ENCODE measurements at regions not wholly inside any gene's neighbourhood (a gene's known extent, or its start where the extent isn't known, plus 50 kb on each side); places are given as distances from the start of the nearest gene placed in this dataset.

- WGBS (ENCODE audit: low lambda C conversion rate) = 38% methylated on average over 1 of the region's 1 CpG
- POLR2A ChIA-PET = no interaction called here
- TF ChIP-seq EP300 (IDR thresholded peaks at IDR 0.05; ENCODE audit: borderline replicate concordance in 1 of 2, low read depth in 1 of 2, low read length in 1 of 2) = 0 out of 4 replicates have a peak, but pooled peaks of 1 of the 2 experiments have one; percentile 7
- TF ChIP-seq RXRA (IDR thresholded peaks at IDR 0.05; ENCODE audit: borderline replicate concordance, low read depth) = peak; percentile 33; the same call in 1 of the 2 replicates
- TF ChIP-seq, protein P1, sequence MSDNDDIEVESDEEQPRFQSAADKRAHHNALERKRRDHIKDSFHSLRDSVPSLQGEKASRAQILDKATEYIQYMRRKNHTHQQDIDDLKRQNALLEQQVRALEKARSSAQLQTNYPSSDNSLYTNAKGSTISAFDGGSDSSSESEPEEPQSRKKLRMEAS (IDR thresholded peaks at IDR 0.05; ENCODE audit: low read depth) = no peak
- TF ChIP-seq, protein P2, sequence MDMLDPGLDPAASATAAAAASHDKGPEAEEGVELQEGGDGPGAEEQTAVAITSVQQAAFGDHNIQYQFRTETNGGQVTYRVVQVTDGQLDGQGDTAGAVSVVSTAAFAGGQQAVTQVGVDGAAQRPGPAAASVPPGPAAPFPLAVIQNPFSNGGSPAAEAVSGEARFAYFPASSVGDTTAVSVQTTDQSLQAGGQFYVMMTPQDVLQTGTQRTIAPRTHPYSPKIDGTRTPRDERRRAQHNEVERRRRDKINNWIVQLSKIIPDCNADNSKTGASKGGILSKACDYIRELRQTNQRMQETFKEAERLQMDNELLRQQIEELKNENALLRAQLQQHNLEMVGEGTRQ (IDR thresholded peaks at IDR 0.05; ENCODE audit: borderline replicate concordance, low read depth, low read length) = no peak
- no peak overlapping the region for H2AFZ ChIP-seq (ENCODE audit: low read depth)
- CTCF ChIA-PET = interaction anchor here (0.7 kb wide), 1 partner anchor 409 kb away, joined by 3 read pairs; no protein-coding TSS in a partner anchor
- peak overlapping the region; percentile 32 to 58; a peak in 2 of 4 replicates for H3K27ac ChIP-seq (ENCODE audit: low read depth in 2 of 2, low read length in 1 of 2)
- H3K9me3 ChIP-seq = no peaks in the 10 kb centered on the region
- no peaks in the 10 kb centered on the region for H3K9me2 ChIP-seq
- H3K4me3 ChIP-seq (ENCODE audit: low read depth in 2 of 2, low read length in 1 of 2) = no peak overlapping the region
- H3K79me2 ChIP-seq (ENCODE audit: insufficient read depth) = no peaks in the 10 kb centered on the region
- H3K9ac ChIP-seq = no peak overlapping the region
- DNase-seq = no peak
- peak overlapping the region; percentile 35; the same call in 1 of the 2 replicates for H3K4me2 ChIP-seq
- H3K4me1 ChIP-seq (ENCODE audit: control insufficient read depth in 1 of 2, insufficient read depth in 2 of 2, low read depth in 1 of 2, low read length in 1 of 2) = peaks cover 0 to 2% of the 10 kb centered on the region in 2 experiments; a peak in 3 of 4 replicates
- H3F3A ChIP-seq (replicated peaks; ENCODE audit: insufficient read depth) = no peaks in the 10 kb centered on the region
- H3K27me3 ChIP-seq (ENCODE audit: insufficient read depth) = no peaks in the 10 kb centered on the region
- no peaks in the 10 kb centered on the region for H3K36me3 ChIP-seq (replicated peaks in 1 of 2; ENCODE audit: control insufficient read depth in 1 of 2, insufficient read depth in 2 of 2, low read length in 1 of 2)
- no peaks in the 10 kb centered on the region for H4K20me1 ChIP-seq (ENCODE audit: insufficient read depth)
Measured at GRCh38 chr14:51367600-51367931, 127.5 kb downstream of the TMX1 start.

- TF ChIP-seq MEF2A (IDR thresholded peaks at IDR 0.05; ENCODE audit: borderline replicate concordance, low read depth) = no peak
- TF ChIP-seq ZBTB33 (IDR thresholded peaks at IDR 0.05; ENCODE audit: borderline replicate concordance, low read depth) = no peak
- TF ChIP-seq, protein P3, sequence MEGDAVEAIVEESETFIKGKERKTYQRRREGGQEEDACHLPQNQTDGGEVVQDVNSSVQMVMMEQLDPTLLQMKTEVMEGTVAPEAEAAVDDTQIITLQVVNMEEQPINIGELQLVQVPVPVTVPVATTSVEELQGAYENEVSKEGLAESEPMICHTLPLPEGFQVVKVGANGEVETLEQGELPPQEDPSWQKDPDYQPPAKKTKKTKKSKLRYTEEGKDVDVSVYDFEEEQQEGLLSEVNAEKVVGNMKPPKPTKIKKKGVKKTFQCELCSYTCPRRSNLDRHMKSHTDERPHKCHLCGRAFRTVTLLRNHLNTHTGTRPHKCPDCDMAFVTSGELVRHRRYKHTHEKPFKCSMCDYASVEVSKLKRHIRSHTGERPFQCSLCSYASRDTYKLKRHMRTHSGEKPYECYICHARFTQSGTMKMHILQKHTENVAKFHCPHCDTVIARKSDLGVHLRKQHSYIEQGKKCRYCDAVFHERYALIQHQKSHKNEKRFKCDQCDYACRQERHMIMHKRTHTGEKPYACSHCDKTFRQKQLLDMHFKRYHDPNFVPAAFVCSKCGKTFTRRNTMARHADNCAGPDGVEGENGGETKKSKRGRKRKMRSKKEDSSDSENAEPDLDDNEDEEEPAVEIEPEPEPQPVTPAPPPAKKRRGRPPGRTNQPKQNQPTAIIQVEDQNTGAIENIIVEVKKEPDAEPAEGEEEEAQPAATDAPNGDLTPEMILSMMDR (IDR thresholded peaks at IDR 0.05) = no peak
- TF ChIP-seq TEAD4 (IDR thresholded peaks at IDR 0.05; ENCODE audit: borderline replicate concordance, insufficient read depth) = no peak
- TF ChIP-seq, protein P4, sequence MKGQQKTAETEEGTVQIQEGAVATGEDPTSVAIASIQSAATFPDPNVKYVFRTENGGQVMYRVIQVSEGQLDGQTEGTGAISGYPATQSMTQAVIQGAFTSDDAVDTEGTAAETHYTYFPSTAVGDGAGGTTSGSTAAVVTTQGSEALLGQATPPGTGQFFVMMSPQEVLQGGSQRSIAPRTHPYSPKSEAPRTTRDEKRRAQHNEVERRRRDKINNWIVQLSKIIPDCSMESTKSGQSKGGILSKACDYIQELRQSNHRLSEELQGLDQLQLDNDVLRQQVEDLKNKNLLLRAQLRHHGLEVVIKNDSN (IDR thresholded peaks at IDR 0.05; ENCODE audit: borderline replicate concordance, low read depth) = no peak
- TF ChIP-seq FOXM1 (IDR thresholded peaks at IDR 0.05; ENCODE audit: low read depth) = no peak
- 81% methylated on average over 6 of the region's 6 CpGs for WGBS (ENCODE audit: low lambda C conversion rate)
- Histone ChIP-seq H3K9me3 (no peaks in the 10 kb centered on the region), H3K4me3 (ENCODE audit: low read depth in 2 of 2, low read length in 1 of 2) (no peak overlapping the region), H3K27ac (ENCODE audit: low read depth in 2 of 2, low read length in 1 of 2) (peak overlapping the region in 1 of 2 experiments; percentile 32; a peak in 1 of 4 replicates), H3K4me1 (ENCODE audit: control insufficient read depth in 1 of 2, insufficient read depth in 2 of 2, low read depth in 1 of 2, low read length in 1 of 2) (peaks cover 0 to 2% of the 10 kb centered on the region in 2 experiments; a peak in 3 of 4 replicates), H3K36me3 (replicated peaks in 1 of 2; ENCODE audit: control insufficient read depth in 1 of 2, insufficient read depth in 2 of 2, low read length in 1 of 2) (no peaks in the 10 kb centered on the region), H3K79me2 (ENCODE audit: insufficient read depth) (no peaks in the 10 kb centered on the region), H3K9me2 (no peaks in the 10 kb centered on the region), H3K27me3 (ENCODE audit: insufficient read depth) (no peaks in the 10 kb centered on the region), H4K20me1 (ENCODE audit: insufficient read depth) (no peaks in the 10 kb centered on the region), H3K9ac (no peak overlapping the region), H2AFZ (ENCODE audit: low read depth) (no peak overlapping the region), H3K4me2 (no peak overlapping the region), H3F3A (replicated peaks; ENCODE audit: insufficient read depth) (no peaks in the 10 kb centered on the region)
- CTCF ChIA-PET = no interaction called here
- POLR2A ChIA-PET = no interaction called here
- no peak for DNase-seq
Measured at GRCh38 chr14:51368721-51369163, 128.7 kb downstream of the TMX1 start.

Measured in SK-N-SH (cell line).